ENCODE measurements at regions not wholly inside any gene's neighbourhood (a gene's known extent, or its start where the extent isn't known, plus 50 kb on each side); places are given as distances from the start of the nearest gene placed in this dataset.
A peak's percentile ranks its signal among the peaks of the same experiment; 100 is the strongest.

- DNase-seq (ENCODE audit: low spot score): no peak
- Histone ChIP-seq H3K4me3 (no peak overlapping the region), H3K27ac (no peak overlapping the region)
- no peak for TF ChIP-seq CTCF (IDR thresholded peaks at IDR 0.05)
These were observed 193.1 kb downstream of the ZEB2 start for GRCh38 chr2:144326825-144327224.

- no peak for DNase-seq (ENCODE audit: low spot score)
- no peak for TF ChIP-seq CTCF (IDR thresholded peaks at IDR 0.05)
- Histone ChIP-seq H3K4me3 (no peak overlapping the region), H3K27ac (no peak overlapping the region)
These were observed 194.8 kb downstream of the ZEB2 start for GRCh38 chr2:144325086-144325485.

GRCh38 chr2:144324446-144325045, 195.4 kb downstream of the ZEB2 start:
- Histone ChIP-seq H3K4me3 (no peak overlapping the region), H3K27ac (no peak overlapping the region)
- DNase-seq (ENCODE audit: low spot score): no peak
- no peak for TF ChIP-seq CTCF (IDR thresholded peaks at IDR 0.05)

- Histone ChIP-seq H3K27ac (no peak overlapping the region), H3K4me3 (no peak overlapping the region)
- no peak for DNase-seq (ENCODE audit: low spot score)
- no peak for TF ChIP-seq CTCF (IDR thresholded peaks at IDR 0.05)
These were observed 196.0 kb downstream of the ZEB2 start for GRCh38 chr2:144323946-144324345.

- Histone ChIP-seq H3K4me3 (no peak overlapping the region), H3K27ac (no peak overlapping the region)
- no peak for DNase-seq (ENCODE audit: low spot score)
- no peak for TF ChIP-seq CTCF (IDR thresholded peaks at IDR 0.05)
These were observed 197.5 kb downstream of the ZEB2 start for GRCh38 chr2:144322379-144322778.

GRCh38 chr2:144320491-144320890, 199.4 kb downstream of the ZEB2 start:
- TF ChIP-seq CTCF (IDR thresholded peaks at IDR 0.05): no peak
- DNase-seq (ENCODE audit: low spot score): no peak
- H3K4me3 ChIP-seq: peak overlapping the region; percentile 34
- peak overlapping the region in 1 of 2 donors; percentile 35 for H3K27ac ChIP-seq

- Histone ChIP-seq H3K4me3 (no peak overlapping the region), H3K27ac (no peak overlapping the region)
- no peak for TF ChIP-seq CTCF (IDR thresholded peaks at IDR 0.05)
- no peak for DNase-seq (ENCODE audit: low spot score)
These were observed 202.7 kb downstream of the ZEB2 start for GRCh38 chr2:144317071-144317738.

Measured in coronary artery (tissue), 2 donors.